Ishikawa (cell line): ENCODE measurements at regions not wholly inside any gene's neighbourhood (a gene's known extent, or its start where the extent isn't known, plus 50 kb on each side); places are given as distances from the start of the nearest gene placed in this dataset.

Source experiments
- CEBPB ChIP-seq: IDR thresholded peaks from 2 replicates; pipeline ENCODE4 v1.6.1; 2012
- CREB1 ChIP-seq: IDR thresholded peaks from 2 replicates; pipeline ENCODE4 v1.6.1; 2012; ENCODE audit warnings: low read depth
- EGR1 ChIP-seq: IDR thresholded peaks from 2 replicates; pipeline ENCODE4 v1.6.1; 2012
- EP300 ChIP-seq: IDR thresholded peaks from 2 replicates; pipeline ENCODE4 v1.6.1; 2012; ENCODE audit warnings: borderline replicate concordance
- FOXM1 ChIP-seq: IDR thresholded peaks from 2 replicates; pipeline ENCODE4 v1.6.1; 2012; ENCODE audit warnings: low read depth, borderline replicate concordance
- MAX ChIP-seq: IDR thresholded peaks from 2 replicates; pipeline ENCODE4 v1.6.1; 2012
- NFIC ChIP-seq: IDR thresholded peaks from 2 replicates; pipeline ENCODE4 v1.6.1; 2012
- RAD21 ChIP-seq: IDR thresholded peaks from 2 replicates; pipeline ENCODE4 v1.6.1; 2012; ENCODE audit warnings: low read depth
- TAF1 ChIP-seq: IDR thresholded peaks from 2 replicates; pipeline ENCODE4 v1.6.1; 2012; ENCODE audit warnings: low read depth, mild to moderate bottlenecking
- TCF12 ChIP-seq: IDR thresholded peaks from 2 replicates; pipeline ENCODE4 v1.6.1; 2012; ENCODE audit warnings: low read depth
- TEAD4 ChIP-seq: IDR thresholded peaks from 2 replicates; pipeline ENCODE4 v1.6.1; 2012
- USF1 ChIP-seq: IDR thresholded peaks from 2 replicates; pipeline ENCODE4 v1.6.1; 2012
- YY1 ChIP-seq: IDR thresholded peaks from 2 replicates; pipeline ENCODE4 v1.6.1; 2012; ENCODE audit warnings: low read depth
- ZBTB7A ChIP-seq: IDR thresholded peaks from 2 replicates; pipeline ENCODE4 v1.6.1; 2012; ENCODE audit warnings: low read depth
- TF ChIP-seq, protein P1 (sequence below): IDR thresholded peaks from 2 replicates; pipeline ENCODE4 v1.6.1; 2012; ENCODE audit warnings: low read depth, mild to moderate bottlenecking

DNA sequence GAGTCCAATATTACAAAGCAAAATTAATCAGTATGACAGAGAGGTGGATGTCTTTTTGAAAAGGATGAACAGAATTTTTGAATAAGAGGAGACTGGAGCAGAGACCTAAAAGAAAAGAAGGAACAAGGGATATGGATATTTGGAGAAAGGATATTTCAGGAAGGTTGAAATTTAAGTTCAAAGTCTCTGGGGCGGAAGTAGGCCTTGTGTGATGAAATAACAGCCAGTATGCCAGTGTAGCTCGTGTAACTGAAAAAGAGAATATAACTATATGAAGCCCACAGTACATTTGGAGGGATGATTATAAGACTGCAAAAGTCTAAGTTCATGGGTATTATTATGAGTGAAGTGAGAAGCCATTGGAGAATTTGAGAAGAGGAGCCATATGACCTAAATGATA, 766.7 kb downstream of the GBE1 start:
- no peak for TF ChIP-seq TCF12
- TF ChIP-seq TEAD4: no peak

DNA sequence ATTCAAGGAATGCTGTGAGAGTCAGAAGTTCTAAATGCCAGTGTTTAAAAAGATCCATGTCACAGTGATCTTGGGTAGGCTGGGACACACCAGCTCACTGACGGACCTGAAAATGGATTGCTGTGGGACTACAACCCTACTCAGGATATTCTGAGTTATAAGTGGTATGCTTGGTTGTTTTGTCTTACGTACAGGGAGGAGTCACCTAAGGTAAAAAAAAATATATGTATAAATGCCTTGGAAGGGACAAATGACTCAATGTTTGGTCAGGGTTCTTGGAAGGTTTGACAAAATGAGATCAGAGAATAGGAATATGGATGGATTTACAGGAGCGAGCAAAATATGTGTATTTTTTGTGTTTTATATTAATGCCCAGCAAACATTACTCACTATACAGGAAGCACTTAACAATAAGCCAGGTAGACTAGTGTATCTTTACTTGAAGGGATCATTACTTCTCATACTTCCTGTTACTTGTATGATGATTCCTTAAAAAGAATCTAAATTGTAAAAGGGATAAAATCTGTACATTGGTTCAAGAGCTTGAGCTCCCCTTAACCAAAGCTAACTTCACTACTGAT, 767.3 kb downstream of the GBE1 start:
- TF ChIP-seq EGR1 (no peak), FOXM1 (no peak), MAX (no peak), YY1 (no peak), TAF1 (no peak), NFIC (no peak), TEAD4 (no peak), CEBPB (no peak), ZBTB7A (no peak), EP300 (no peak), USF1 (no peak), TCF12 (no peak)
- TF ChIP-seq, protein P1, sequence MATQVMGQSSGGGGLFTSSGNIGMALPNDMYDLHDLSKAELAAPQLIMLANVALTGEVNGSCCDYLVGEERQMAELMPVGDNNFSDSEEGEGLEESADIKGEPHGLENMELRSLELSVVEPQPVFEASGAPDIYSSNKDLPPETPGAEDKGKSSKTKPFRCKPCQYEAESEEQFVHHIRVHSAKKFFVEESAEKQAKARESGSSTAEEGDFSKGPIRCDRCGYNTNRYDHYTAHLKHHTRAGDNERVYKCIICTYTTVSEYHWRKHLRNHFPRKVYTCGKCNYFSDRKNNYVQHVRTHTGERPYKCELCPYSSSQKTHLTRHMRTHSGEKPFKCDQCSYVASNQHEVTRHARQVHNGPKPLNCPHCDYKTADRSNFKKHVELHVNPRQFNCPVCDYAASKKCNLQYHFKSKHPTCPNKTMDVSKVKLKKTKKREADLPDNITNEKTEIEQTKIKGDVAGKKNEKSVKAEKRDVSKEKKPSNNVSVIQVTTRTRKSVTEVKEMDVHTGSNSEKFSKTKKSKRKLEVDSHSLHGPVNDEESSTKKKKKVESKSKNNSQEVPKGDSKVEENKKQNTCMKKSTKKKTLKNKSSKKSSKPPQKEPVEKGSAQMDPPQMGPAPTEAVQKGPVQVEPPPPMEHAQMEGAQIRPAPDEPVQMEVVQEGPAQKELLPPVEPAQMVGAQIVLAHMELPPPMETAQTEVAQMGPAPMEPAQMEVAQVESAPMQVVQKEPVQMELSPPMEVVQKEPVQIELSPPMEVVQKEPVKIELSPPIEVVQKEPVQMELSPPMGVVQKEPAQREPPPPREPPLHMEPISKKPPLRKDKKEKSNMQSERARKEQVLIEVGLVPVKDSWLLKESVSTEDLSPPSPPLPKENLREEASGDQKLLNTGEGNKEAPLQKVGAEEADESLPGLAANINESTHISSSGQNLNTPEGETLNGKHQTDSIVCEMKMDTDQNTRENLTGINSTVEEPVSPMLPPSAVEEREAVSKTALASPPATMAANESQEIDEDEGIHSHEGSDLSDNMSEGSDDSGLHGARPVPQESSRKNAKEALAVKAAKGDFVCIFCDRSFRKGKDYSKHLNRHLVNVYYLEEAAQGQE: no peak

DNA sequence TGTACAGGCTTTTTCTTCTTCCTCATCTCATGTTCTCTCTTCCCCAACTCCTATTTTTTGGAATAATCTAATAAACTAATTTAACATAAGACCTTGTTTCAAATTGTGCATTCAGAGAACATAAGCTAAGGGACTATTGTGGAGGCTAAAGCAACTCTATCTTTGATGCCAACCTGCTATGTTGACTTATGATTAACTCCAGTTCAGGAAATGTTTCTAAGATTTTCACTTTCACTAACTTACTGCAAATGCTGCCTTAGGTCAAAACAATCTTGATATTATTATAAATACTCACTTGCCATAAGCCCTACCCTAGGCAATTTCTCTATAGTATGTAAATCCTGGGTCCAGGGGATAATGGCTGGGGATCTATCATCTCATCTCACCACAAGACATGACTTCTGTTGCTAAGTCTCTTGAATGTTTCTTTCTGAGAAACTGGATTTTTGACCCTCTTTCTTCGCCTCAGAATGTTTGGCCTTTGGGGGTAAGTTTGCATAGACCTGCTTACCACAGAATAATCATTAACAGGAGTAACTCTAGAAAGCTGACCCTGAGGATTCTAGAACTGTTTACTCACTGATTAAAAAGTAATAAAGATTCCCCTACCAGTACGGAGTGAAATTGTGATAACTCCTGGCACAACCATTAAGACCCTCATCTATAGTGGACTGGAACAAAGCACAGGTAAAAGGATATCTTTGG, 768.1 kb downstream of the GBE1 start:
- TF ChIP-seq CEBPB (no peak), TEAD4 (no peak), MAX (no peak), YY1 (no peak), NFIC (no peak), EP300 (no peak), USF1 (no peak), ZBTB7A (no peak), TCF12 (no peak), CREB1 (no peak), TAF1 (no peak), RAD21 (no peak)
- TF ChIP-seq, protein P1: no peak

DNA sequence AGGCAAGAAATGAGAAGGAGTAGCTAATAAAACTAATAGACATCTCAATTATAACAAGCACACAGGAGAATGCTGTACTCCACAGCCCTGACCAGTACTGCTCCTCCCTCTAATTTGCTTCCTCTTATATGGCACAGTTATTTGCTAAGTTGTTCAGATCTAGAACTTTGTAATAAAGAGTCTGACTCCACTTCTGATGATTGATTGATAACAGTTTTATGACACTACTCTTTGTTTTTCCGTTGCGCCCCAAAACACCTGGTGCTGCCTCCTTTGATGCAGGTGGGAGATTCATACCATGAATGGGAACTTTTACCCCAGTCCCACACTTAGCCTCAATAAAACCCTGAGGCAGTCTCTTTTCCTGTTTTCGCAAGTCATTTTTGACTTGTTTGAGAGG, 777.7 kb downstream of the GBE1 start:
- TF ChIP-seq FOXM1 (no peak), ZBTB7A (no peak), TAF1 (no peak), RAD21 (no peak), EP300 (no peak), NFIC (no peak), YY1 (no peak), CEBPB (no peak), CREB1 (no peak), TCF12 (no peak), EGR1 (no peak), USF1 (no peak)
- TF ChIP-seq, protein P1: no peak
